ENCODE measurements at regions not wholly inside any gene's neighbourhood (a gene's known extent, or its start where the extent isn't known, plus 50 kb on each side); places are given as distances from the start of the nearest gene placed in this dataset.

DNA sequence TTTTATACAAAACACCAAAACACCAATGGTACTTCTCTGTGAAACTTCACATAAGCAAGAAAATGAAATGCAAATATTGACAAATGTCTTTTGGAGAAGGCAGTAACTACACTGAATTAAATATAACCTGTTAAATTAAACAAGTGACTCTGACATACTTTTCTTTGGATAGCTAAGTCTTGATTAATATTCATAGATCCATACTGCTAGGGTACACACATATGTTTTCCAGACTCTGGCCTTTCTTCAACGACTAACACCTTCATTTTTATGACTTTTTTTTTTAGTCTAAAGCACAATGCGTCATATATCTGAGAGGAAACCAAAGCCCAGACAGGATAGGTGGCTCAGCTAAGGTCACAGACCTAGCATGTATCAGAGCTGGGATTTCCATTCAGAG lies 263.7 kb downstream of the TENT4A start:
- no peak overlapping the region for H3K27ac ChIP-seq
- TF ChIP-seq, protein P1, sequence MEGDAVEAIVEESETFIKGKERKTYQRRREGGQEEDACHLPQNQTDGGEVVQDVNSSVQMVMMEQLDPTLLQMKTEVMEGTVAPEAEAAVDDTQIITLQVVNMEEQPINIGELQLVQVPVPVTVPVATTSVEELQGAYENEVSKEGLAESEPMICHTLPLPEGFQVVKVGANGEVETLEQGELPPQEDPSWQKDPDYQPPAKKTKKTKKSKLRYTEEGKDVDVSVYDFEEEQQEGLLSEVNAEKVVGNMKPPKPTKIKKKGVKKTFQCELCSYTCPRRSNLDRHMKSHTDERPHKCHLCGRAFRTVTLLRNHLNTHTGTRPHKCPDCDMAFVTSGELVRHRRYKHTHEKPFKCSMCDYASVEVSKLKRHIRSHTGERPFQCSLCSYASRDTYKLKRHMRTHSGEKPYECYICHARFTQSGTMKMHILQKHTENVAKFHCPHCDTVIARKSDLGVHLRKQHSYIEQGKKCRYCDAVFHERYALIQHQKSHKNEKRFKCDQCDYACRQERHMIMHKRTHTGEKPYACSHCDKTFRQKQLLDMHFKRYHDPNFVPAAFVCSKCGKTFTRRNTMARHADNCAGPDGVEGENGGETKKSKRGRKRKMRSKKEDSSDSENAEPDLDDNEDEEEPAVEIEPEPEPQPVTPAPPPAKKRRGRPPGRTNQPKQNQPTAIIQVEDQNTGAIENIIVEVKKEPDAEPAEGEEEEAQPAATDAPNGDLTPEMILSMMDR (IDR thresholded peaks at IDR 0.05) = no peak
- no peak for TF ChIP-seq ZFX (IDR thresholded peaks at IDR 0.05; ENCODE audit: borderline replicate concordance)

DNA sequence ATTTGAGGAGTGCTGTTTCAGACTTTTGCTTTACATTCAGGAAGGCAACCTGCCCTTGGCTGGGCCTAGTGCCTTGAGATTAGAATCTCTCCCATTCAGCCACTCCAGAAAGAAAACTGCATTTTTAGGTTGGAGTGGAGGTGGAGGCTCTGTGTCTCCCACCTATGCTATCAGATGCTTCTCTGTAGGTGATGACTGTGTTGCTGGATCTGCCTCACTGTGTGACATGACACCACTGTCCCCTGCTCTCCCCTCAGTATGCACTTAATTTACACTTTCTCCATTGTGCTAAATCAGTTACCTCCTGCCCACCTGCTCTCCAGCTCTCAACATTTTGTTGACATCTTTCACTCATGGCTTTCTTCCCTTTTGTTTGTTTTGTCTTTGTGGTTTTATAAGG lies 265.8 kb downstream of the TENT4A start:
- no peak overlapping the region for H3K27ac ChIP-seq

DNA sequence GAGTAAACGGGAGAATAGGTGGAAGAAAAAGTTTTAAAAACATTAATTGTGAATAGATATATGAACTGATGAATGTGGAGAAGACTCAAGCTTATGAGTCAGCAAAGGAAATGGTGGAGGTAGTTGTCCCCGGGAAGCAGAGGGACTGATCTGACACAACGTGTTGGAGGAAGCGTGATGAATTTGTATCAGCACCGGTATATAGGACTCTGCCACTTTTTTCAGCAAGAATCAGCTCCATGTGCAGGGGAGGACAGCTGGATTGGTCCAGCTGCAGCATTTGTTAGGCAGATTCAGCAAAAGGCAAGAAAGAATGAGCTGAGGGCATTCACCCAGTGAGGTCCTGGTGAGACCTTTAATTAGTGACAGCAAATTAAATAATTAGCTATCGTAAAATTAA lies 276.0 kb downstream of the TENT4A start:
- TF ChIP-seq, protein P1 (IDR thresholded peaks at IDR 0.05) = no peak
- TF ChIP-seq ZFX (IDR thresholded peaks at IDR 0.05; ENCODE audit: borderline replicate concordance) = no peak
- H3K27ac ChIP-seq = no peak overlapping the region

More for the DNA sequence above, 265.8 kb downstream of the TENT4A start:
- no peak for TF ChIP-seq ZFX (IDR thresholded peaks at IDR 0.05; ENCODE audit: borderline replicate concordance)
- TF ChIP-seq, protein P1 (IDR thresholded peaks at IDR 0.05) = no peak

GRCh38 chr5:6994097-6994496 lies 280.9 kb downstream of the TENT4A start:
- no peak overlapping the region for H3K27ac ChIP-seq
- TF ChIP-seq, protein P1 (IDR thresholded peaks at IDR 0.05) = no peak

DNA sequence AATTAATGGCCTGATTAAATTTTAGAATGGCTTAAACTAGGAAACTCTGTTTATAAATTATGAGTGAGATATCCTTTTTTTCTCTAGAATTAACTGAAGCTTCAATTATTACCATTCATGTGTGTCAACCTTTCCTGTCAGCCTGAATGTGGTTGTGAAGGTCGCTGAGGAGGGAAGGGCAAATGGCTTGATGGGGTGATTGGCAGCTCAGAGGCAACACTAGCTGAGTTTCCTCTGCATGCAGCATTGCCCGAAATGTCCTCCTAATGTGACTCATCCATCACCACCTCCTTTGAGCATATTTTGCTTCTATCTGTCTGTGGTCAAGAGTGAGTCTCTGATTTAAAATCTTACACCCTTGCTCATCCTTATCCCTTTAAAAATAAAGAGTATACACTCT lies 281.9 kb downstream of the TENT4A start:
- no peak for TF ChIP-seq ZFX (IDR thresholded peaks at IDR 0.05; ENCODE audit: borderline replicate concordance)
- TF ChIP-seq, protein P1 (IDR thresholded peaks at IDR 0.05) = no peak
- no peak overlapping the region for H3K27ac ChIP-seq

GRCh38 chr5:7000310-7000709 lies 287.1 kb downstream of the TENT4A start:
- TF ChIP-seq, protein P1 (IDR thresholded peaks at IDR 0.05) = no peak
- no peak for TF ChIP-seq ZFX (IDR thresholded peaks at IDR 0.05; ENCODE audit: borderline replicate concordance)
- no peak overlapping the region for H3K27ac ChIP-seq

DNA sequence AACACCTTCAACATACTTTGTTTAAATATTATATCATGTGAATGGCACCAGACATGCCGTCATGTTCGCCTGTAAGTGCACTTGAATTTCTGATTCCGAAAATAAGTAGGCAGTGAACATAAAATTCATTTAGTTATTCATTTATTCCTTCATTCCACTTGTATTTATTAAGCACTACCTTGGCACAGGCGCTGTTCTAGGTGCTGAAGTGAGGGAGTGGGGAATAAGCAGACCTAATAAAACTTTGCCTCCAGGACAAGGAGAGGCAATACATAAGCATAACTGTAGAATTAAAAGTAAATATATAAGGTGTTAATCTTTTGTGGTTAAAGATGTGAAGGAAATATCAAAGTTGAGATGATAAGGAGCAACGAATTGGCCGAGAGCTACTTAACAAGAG lies 297.4 kb downstream of the TENT4A start:
- no peak overlapping the region for H3K27ac ChIP-seq
- TF ChIP-seq, protein P1 (IDR thresholded peaks at IDR 0.05) = no peak
- no peak for TF ChIP-seq ZFX (IDR thresholded peaks at IDR 0.05; ENCODE audit: borderline replicate concordance)
